Thyroid gland (tissue), 4 donors: ENCODE measurements at regions not wholly inside any gene's neighbourhood (a gene's known extent, or its start where the extent isn't known, plus 50 kb on each side); places are given as distances from the start of the nearest gene placed in this dataset.

ENCODE experiments used
- POLR2A ChIP-seq, 2 donors: fragments of 450-650 bp; IDR thresholded peaks; one replicate each; pipeline ENCODE4 v1.6.1; 2017; ENCODE audit warnings: antibody characterized with exemption in 2 of 2, mild to moderate bottlenecking in 2 of 2, moderate library complexity in 1 of 2
- TF ChIP-seq, protein P1 (sequence below), 6 experiments: fragments of 200-600 bp in 3 of 6; fragments of 450-650 bp in 3 of 6; sonication (generic) in 3 of 6; IDR thresholded peaks; one replicate each; pipeline ENCODE4 v1.5.1; 2016 to 2019; ENCODE audit warnings: antibody characterized with exemption in 6 of 6, mild to moderate bottlenecking in 2 of 6, inconsistent platforms in 1 of 6, moderate library complexity in 1 of 6

GRCh38 chr2:175844169-175844568, 157.9 kb downstream of the LNPK start:
- TF ChIP-seq, protein P1, sequence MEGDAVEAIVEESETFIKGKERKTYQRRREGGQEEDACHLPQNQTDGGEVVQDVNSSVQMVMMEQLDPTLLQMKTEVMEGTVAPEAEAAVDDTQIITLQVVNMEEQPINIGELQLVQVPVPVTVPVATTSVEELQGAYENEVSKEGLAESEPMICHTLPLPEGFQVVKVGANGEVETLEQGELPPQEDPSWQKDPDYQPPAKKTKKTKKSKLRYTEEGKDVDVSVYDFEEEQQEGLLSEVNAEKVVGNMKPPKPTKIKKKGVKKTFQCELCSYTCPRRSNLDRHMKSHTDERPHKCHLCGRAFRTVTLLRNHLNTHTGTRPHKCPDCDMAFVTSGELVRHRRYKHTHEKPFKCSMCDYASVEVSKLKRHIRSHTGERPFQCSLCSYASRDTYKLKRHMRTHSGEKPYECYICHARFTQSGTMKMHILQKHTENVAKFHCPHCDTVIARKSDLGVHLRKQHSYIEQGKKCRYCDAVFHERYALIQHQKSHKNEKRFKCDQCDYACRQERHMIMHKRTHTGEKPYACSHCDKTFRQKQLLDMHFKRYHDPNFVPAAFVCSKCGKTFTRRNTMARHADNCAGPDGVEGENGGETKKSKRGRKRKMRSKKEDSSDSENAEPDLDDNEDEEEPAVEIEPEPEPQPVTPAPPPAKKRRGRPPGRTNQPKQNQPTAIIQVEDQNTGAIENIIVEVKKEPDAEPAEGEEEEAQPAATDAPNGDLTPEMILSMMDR (IDR thresholded peaks at IDR 0.05) = no peak
- TF ChIP-seq POLR2A (IDR thresholded peaks at IDR 0.05) = no peak
